ENCODE measurements at regions not wholly inside any gene's neighbourhood (a gene's known extent, or its start where the extent isn't known, plus 50 kb on each side); places are given as distances from the start of the nearest gene placed in this dataset.

DNA sequence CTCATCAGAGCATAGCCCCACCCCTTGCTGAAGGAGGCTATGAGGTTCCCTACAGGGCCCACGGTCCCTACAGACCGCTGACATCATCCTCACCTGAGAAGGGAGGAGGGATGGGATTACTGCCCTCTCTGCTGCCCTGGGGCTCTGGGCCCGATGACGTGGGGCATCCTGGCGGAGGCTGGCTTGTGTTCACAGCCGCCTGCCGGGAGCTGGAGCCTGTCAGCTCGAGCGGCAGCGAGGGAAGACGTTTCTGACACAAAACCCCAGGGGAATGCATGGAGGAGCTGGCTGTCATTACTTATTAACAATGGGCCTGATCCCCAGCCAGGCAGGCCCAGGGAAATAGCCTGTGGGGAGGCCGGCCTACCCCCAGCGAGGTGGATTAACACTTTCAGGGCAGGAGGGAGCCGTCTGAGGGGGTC lies 106.6 kb upstream of the ATP6AP2 start:
- H4K20me1 ChIP-seq (replicated peaks; ENCODE audit: control insufficient read depth, extremely low read depth, insufficient read depth, low read length): no peaks in the 10 kb centered on the region
- no peaks in the 10 kb centered on the region for H3K9me3 ChIP-seq (replicated peaks; ENCODE audit: control insufficient read depth, insufficient read depth, low read length)
- ChIA-PET CTCF (no interaction called here), POLR2A (no interaction called here)
- H3K9ac ChIP-seq (replicated peaks; ENCODE audit: extremely low read depth, insufficient read depth, low read length): no peak overlapping the region
- TF ChIP-seq POLR2A (IDR thresholded peaks at IDR 0.05; ENCODE audit: low read depth, low read length): no peak
- no peak for TF ChIP-seq JUN (IDR thresholded peaks at IDR 0.05; ENCODE audit: borderline replicate concordance, insufficient read depth, insufficient read length, low read depth)
- TF ChIP-seq MYC (IDR thresholded peaks at IDR 0.05; ENCODE audit: low read depth, low read length): no peak
- no peak for TF ChIP-seq FOS (IDR thresholded peaks at IDR 0.05; ENCODE audit: borderline replicate concordance, insufficient read depth, low read length)
- no peak for TF ChIP-seq EZH2 (IDR thresholded peaks at IDR 0.05; ENCODE audit: borderline replicate concordance, low read depth, low read length, severe bottlenecking)
- TF ChIP-seq, protein P1, sequence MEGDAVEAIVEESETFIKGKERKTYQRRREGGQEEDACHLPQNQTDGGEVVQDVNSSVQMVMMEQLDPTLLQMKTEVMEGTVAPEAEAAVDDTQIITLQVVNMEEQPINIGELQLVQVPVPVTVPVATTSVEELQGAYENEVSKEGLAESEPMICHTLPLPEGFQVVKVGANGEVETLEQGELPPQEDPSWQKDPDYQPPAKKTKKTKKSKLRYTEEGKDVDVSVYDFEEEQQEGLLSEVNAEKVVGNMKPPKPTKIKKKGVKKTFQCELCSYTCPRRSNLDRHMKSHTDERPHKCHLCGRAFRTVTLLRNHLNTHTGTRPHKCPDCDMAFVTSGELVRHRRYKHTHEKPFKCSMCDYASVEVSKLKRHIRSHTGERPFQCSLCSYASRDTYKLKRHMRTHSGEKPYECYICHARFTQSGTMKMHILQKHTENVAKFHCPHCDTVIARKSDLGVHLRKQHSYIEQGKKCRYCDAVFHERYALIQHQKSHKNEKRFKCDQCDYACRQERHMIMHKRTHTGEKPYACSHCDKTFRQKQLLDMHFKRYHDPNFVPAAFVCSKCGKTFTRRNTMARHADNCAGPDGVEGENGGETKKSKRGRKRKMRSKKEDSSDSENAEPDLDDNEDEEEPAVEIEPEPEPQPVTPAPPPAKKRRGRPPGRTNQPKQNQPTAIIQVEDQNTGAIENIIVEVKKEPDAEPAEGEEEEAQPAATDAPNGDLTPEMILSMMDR (IDR thresholded peaks at IDR 0.05; ENCODE audit: extremely low read depth in 1 of 2, insufficient read depth in 1 of 2, low read depth in 1 of 2, low read length in 2 of 2): no peak
- TF ChIP-seq, protein P2, sequence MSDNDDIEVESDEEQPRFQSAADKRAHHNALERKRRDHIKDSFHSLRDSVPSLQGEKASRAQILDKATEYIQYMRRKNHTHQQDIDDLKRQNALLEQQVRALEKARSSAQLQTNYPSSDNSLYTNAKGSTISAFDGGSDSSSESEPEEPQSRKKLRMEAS (IDR thresholded peaks at IDR 0.05; ENCODE audit: insufficient read depth, insufficient read length): no peak
- no peak for TF ChIP-seq POLR2AphosphoS5 (IDR thresholded peaks at IDR 0.05; ENCODE audit: insufficient read depth, low read depth, low read length)
- no peak for TF ChIP-seq GATA2 (IDR thresholded peaks at IDR 0.05; ENCODE audit: insufficient read depth, insufficient read length, low read depth, low read length)
- peaks cover 0 to 2% of the 10 kb centered on the region in 2 experiments for H3K27me3 ChIP-seq (ENCODE audit: control insufficient read depth in 2 of 2, insufficient read depth in 2 of 2, low read length in 2 of 2)
- no peak overlapping the region for H3K27ac ChIP-seq (ENCODE audit: insufficient read depth, low read depth, low read length)
- H3K4me2 ChIP-seq (ENCODE audit: insufficient read depth, low read length): no peak overlapping the region
- no peak overlapping the region for H3K4me3 ChIP-seq (replicated peaks in 1 of 3; ENCODE audit: insufficient read depth in 1 of 3, low read depth in 1 of 3, low read length in 3 of 3)
- DNase-seq (ENCODE audit: low read depth, low spot score) (no peak), FAIRE-seq (no peak)
- dilution Hi-C loops (cut with MboI; ENCODE audit: extremely low pct_ligation_motif_present, low sequenced_read_pairs): no loop called here
- BruUV-seq (replicated peaks): no TSS peak
- no peak overlapping the region for H2AFZ ChIP-seq (ENCODE audit: low read depth, low read length)
- intact Hi-C loops (cut with micrococcal nuclease): no loop called here
- H3K79me2 ChIP-seq (ENCODE audit: control insufficient read depth, insufficient read depth, low read length): no peaks in the 10 kb centered on the region
- no peaks in the 10 kb centered on the region for H3K36me3 ChIP-seq (ENCODE audit: control insufficient read depth in 2 of 2, extremely low read depth in 1 of 2, insufficient read depth in 2 of 2, low read length in 2 of 2)
- no peaks in the 10 kb centered on the region for H3K9me1 ChIP-seq (replicated peaks; ENCODE audit: control insufficient read depth, extremely low read depth, insufficient read depth, low read length)
- no peaks in the 10 kb centered on the region for H3K4me1 ChIP-seq (ENCODE audit: control insufficient read depth, extremely low read depth, insufficient read depth, low read length)

All from endothelial cell of umbilical vein (primary cell).